Erythroblast (primary cell): ENCODE measurements at regions not wholly inside any gene's neighbourhood (a gene's known extent, or its start where the extent isn't known, plus 50 kb on each side); places are given as distances from the start of the nearest gene placed in this dataset.

Source experiments
- GATA1 ChIP-seq: IDR thresholded peaks from 2 replicates; pipeline ENCODE4 v1.6.1; 2011; ENCODE audit warnings: low read depth, mild to moderate bottlenecking, control low read depth, low read length, moderate library complexity
- POLR2A ChIP-seq: IDR thresholded peaks from 2 replicates; pipeline ENCODE4 v1.6.1; 2011; ENCODE audit warnings: mild to moderate bottlenecking, low read length

GRCh38 chr3:178058629-178059028 is 477.6 kb upstream of the KCNMB2 start:
- TF ChIP-seq POLR2A (no peak), GATA1 (no peak)
